Fibroblast of lung (primary cell): ENCODE measurements at regions not wholly inside any gene's neighbourhood (a gene's known extent, or its start where the extent isn't known, plus 50 kb on each side); places are given as distances from the start of the nearest gene placed in this dataset.

Source experiments
- EZH2 ChIP-seq: IDR thresholded peaks from 2 replicates; pipeline ENCODE4 v1.5.1; 2012; ENCODE audit warnings: low read length, control low read depth, mild to moderate bottlenecking; ENCODE audit errors: missing control alignments
- TF ChIP-seq, protein P1 (sequence below), 2 donors: IDR thresholded peaks in 1 of 2; conservative IDR thresholded peaks in 1 of 2; 1 replicate in 1 of 2; 2 replicates in 1 of 2; pipeline ENCODE4 v1.5.1; 2011 to 2012; ENCODE audit warnings: low read length in 2 of 2, control low read depth in 1 of 2, inconsistent platforms in 1 of 2, low read depth in 1 of 2, mild to moderate bottlenecking in 1 of 2

DNA sequence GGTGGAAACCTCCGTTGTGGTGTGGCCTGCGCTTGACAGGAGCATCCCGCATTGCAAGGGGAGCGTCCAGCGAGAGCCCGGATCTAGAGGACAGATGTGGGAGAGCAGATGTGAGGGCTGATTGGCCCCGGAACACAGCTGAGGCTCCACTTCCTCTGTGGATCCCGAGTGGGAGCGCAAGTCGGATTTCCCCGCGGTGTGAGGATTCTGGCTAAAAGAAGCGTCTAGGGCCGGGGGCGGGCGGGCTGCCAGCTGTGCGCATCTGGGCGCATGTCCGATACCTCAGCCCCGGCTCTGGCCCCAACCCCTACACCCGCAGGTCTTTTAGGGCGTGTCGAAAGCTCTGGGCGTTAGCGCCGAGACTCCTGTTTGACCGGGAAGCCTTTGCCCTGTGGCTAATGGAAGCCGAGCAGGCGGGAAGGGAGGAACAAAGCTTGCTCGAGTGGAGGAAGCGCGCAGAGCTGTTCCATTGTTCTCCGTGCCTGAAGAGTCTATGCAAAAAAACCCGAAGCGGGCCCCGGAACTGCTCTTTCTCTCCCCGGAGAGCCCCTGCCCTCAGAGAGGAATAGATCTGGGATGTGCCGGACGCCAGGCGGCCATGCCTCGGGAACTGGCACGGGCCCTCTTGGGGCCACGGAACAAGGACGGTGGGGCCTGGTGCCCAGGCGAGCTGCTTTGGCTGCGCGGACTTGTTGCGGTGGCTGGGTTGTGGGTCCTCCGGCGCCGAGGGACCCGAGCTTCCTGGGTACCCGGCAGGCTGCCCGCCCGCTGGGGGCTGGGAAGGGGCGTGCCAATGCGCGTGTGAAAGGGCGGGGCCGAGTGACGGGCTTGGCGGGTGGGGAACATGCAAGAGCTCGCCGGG lies 111.1 kb downstream of the NAV1 start:
- TF ChIP-seq EZH2 = no peak
- TF ChIP-seq, protein P1, sequence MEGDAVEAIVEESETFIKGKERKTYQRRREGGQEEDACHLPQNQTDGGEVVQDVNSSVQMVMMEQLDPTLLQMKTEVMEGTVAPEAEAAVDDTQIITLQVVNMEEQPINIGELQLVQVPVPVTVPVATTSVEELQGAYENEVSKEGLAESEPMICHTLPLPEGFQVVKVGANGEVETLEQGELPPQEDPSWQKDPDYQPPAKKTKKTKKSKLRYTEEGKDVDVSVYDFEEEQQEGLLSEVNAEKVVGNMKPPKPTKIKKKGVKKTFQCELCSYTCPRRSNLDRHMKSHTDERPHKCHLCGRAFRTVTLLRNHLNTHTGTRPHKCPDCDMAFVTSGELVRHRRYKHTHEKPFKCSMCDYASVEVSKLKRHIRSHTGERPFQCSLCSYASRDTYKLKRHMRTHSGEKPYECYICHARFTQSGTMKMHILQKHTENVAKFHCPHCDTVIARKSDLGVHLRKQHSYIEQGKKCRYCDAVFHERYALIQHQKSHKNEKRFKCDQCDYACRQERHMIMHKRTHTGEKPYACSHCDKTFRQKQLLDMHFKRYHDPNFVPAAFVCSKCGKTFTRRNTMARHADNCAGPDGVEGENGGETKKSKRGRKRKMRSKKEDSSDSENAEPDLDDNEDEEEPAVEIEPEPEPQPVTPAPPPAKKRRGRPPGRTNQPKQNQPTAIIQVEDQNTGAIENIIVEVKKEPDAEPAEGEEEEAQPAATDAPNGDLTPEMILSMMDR (conservative IDR thresholded peaks at IDR 0.05 in 1 of 2, IDR thresholded peaks at IDR 0.05 in 1 of 2; ENCODE audit: low read depth in 1 of 2, low read length in 2 of 2) = no peak
